ENCODE measurements at regions not wholly inside any gene's neighbourhood (a gene's known extent, or its start where the extent isn't known, plus 50 kb on each side); places are given as distances from the start of the nearest gene placed in this dataset.

- H3K36me3 ChIP-seq (ENCODE audit: low read depth), result no peaks in the 10 kb centered on the region
- no peak overlapping the region for H3K27ac ChIP-seq
- no peaks in the 10 kb centered on the region for H3K9me2 ChIP-seq (ENCODE audit: insufficient read depth)
- no peak overlapping the region for H3K9ac ChIP-seq
- H3F3A ChIP-seq (ENCODE audit: insufficient read depth), result no peaks in the 10 kb centered on the region
- H3K4me1 ChIP-seq (ENCODE audit: insufficient read depth), result no peaks in the 10 kb centered on the region
- H3K4me3 ChIP-seq, result no peak overlapping the region
- in situ Hi-C loops (cut with MboI), result no loop called here
- H3K27me3 ChIP-seq (replicated peaks; ENCODE audit: insufficient read depth), result no peaks in the 10 kb centered on the region
- H2AFZ ChIP-seq, result no peak overlapping the region
- H3K9me3 ChIP-seq (ENCODE audit: low read depth), result no peaks in the 10 kb centered on the region
- 42 to 54% methylated on average over 3 of the region's 3 CpGs for WGBS, 2 experiments (ENCODE audit: low coverage in 1 of 2, low lambda C conversion rate in 2 of 2, missing lambda C conversion rate in 2 of 2)
- TF ChIP-seq EZH2 (IDR thresholded peaks at IDR 0.05; ENCODE audit: insufficient read depth, poor library complexity, severe bottlenecking), result no peak
- no peak for TF ChIP-seq EZH2phosphoT487 (IDR thresholded peaks at IDR 0.05; ENCODE audit: insufficient read depth, low read depth)
- no peak overlapping the region for H3K4me2 ChIP-seq (ENCODE audit: unreplicated experiment)
- no peak for DNase-seq
- no peaks in the 10 kb centered on the region for H4K20me1 ChIP-seq (ENCODE audit: insufficient read depth)
- H3K79me2 ChIP-seq (ENCODE audit: insufficient read depth), result no peaks in the 10 kb centered on the region
Measured at GRCh38 chr18:57231864-57232263, 85.0 kb downstream of the BOD1L2 start.

DNA sequence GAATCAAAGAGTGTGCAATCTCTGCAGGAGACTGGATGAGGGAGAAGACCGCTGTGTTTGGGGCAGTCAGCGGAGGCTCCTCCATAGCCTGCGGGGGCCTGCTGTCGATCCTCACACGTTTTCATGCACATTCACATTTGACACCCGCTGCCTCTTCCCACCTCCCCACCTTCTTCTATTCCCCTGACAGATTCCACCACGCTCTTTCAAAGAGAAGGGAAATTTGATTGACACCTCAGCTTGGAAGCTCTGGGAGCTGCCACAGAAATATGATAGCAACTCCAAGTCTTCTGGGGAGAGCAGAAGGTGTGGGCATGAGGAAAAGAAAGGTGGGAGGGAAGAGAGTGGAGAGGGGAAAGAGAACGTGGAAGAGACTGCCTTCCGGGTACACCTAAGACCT lies 87.5 kb downstream of the BOD1L2 start:
- Histone ChIP-seq H3K27me3 (replicated peaks; ENCODE audit: insufficient read depth) (no peaks in the 10 kb centered on the region), H3F3A (ENCODE audit: insufficient read depth) (no peaks in the 10 kb centered on the region), H3K4me1 (ENCODE audit: insufficient read depth) (no peaks in the 10 kb centered on the region), H3K4me2 (ENCODE audit: unreplicated experiment) (no peak overlapping the region), H3K9me2 (ENCODE audit: insufficient read depth) (no peaks in the 10 kb centered on the region), H3K79me2 (ENCODE audit: insufficient read depth) (no peaks in the 10 kb centered on the region), H3K9me3 (ENCODE audit: low read depth) (no peaks in the 10 kb centered on the region), H3K36me3 (ENCODE audit: low read depth) (no peaks in the 10 kb centered on the region), H3K9ac (no peak overlapping the region), H4K20me1 (ENCODE audit: insufficient read depth) (no peaks in the 10 kb centered on the region), H3K27ac (no peak overlapping the region), H2AFZ (no peak overlapping the region), H3K4me3 (no peak overlapping the region)
- in situ Hi-C loops (cut with MboI), result no loop called here
- TF ChIP-seq EZH2phosphoT487 (IDR thresholded peaks at IDR 0.05; ENCODE audit: insufficient read depth, low read depth) (no peak), EZH2 (IDR thresholded peaks at IDR 0.05; ENCODE audit: insufficient read depth, poor library complexity, severe bottlenecking) (no peak)
- DNase-seq, result no peak
- WGBS, 2 experiments (ENCODE audit: low coverage in 1 of 2, low lambda C conversion rate in 2 of 2, missing lambda C conversion rate in 2 of 2), result 32 to 36% methylated on average over 9 of the region's 9 CpGs

GRCh38 chr18:57241869-57242268 lies 95.0 kb downstream of the BOD1L2 start:
- no peak for TF ChIP-seq EZH2 (IDR thresholded peaks at IDR 0.05; ENCODE audit: insufficient read depth, poor library complexity, severe bottlenecking)
- no peak for TF ChIP-seq EZH2phosphoT487 (IDR thresholded peaks at IDR 0.05; ENCODE audit: insufficient read depth, low read depth)
- H3K9me3 ChIP-seq (ENCODE audit: low read depth), result no peaks in the 10 kb centered on the region
- no peaks in the 10 kb centered on the region for H3K4me1 ChIP-seq (ENCODE audit: insufficient read depth)
- H3K36me3 ChIP-seq (ENCODE audit: low read depth), result no peaks in the 10 kb centered on the region
- 20 to 22% methylated on average over 3 of the region's 3 CpGs for WGBS, 2 experiments (ENCODE audit: low coverage in 1 of 2, low lambda C conversion rate in 2 of 2, missing lambda C conversion rate in 2 of 2)
- no peak for DNase-seq
- no peak overlapping the region for H3K4me3 ChIP-seq
- H3K79me2 ChIP-seq (ENCODE audit: insufficient read depth), result no peaks in the 10 kb centered on the region
- H4K20me1 ChIP-seq (ENCODE audit: insufficient read depth), result no peaks in the 10 kb centered on the region
- no peak overlapping the region for H3K9ac ChIP-seq
- in situ Hi-C loops (cut with MboI), result no loop called here
- no peak overlapping the region for H2AFZ ChIP-seq
- H3F3A ChIP-seq (ENCODE audit: insufficient read depth), result no peaks in the 10 kb centered on the region
- no peak overlapping the region for H3K4me2 ChIP-seq (ENCODE audit: unreplicated experiment)
- no peak overlapping the region for H3K27ac ChIP-seq
- H3K27me3 ChIP-seq (replicated peaks; ENCODE audit: insufficient read depth), result no peaks in the 10 kb centered on the region
- H3K9me2 ChIP-seq (ENCODE audit: insufficient read depth), result no peaks in the 10 kb centered on the region

DNA sequence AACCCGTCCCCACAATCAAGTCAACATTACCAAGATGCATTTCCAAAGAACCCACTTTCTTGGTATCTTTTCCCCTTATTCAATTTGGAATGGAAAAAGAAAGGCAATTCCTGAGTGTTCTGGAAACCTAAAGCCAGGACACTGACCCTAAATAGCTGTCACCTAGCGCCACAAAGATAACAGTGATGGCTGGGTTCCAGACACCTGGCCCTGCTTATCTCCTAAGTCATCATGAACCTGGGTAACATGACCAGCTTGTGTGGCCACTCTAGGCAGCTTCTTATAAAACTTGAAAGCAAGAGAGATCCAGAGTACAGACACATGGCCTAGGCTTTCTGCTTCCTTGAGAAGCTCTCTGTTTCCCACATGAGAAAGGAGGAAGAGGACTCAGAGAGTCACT lies 95.4 kb downstream of the BOD1L2 start:
- DNase-seq, result no peak
- H3K4me3 ChIP-seq, result no peak overlapping the region
- no peaks in the 10 kb centered on the region for H3K9me3 ChIP-seq (ENCODE audit: low read depth)
- WGBS, 2 experiments (ENCODE audit: low coverage in 1 of 2, low lambda C conversion rate in 2 of 2, missing lambda C conversion rate in 2 of 2), result 26% methylated on average over 2 of the region's 2 CpGs
- no peak overlapping the region for H3K27ac ChIP-seq
- H3K4me1 ChIP-seq (ENCODE audit: insufficient read depth), result no peaks in the 10 kb centered on the region
- TF ChIP-seq EZH2 (IDR thresholded peaks at IDR 0.05; ENCODE audit: insufficient read depth, poor library complexity, severe bottlenecking) (no peak), EZH2phosphoT487 (IDR thresholded peaks at IDR 0.05; ENCODE audit: insufficient read depth, low read depth) (no peak)
- H3K9me2 ChIP-seq (ENCODE audit: insufficient read depth), result no peaks in the 10 kb centered on the region
- H3K9ac ChIP-seq, result no peak overlapping the region
- in situ Hi-C loops (cut with MboI), result no loop called here
- no peaks in the 10 kb centered on the region for H3F3A ChIP-seq (ENCODE audit: insufficient read depth)
- H4K20me1 ChIP-seq (ENCODE audit: insufficient read depth), result no peaks in the 10 kb centered on the region
- H3K4me2 ChIP-seq (ENCODE audit: unreplicated experiment), result no peak overlapping the region
- no peaks in the 10 kb centered on the region for H3K36me3 ChIP-seq (ENCODE audit: low read depth)
- no peak overlapping the region for H2AFZ ChIP-seq
- H3K79me2 ChIP-seq (ENCODE audit: insufficient read depth), result no peaks in the 10 kb centered on the region
- H3K27me3 ChIP-seq (replicated peaks; ENCODE audit: insufficient read depth), result no peaks in the 10 kb centered on the region

DNA sequence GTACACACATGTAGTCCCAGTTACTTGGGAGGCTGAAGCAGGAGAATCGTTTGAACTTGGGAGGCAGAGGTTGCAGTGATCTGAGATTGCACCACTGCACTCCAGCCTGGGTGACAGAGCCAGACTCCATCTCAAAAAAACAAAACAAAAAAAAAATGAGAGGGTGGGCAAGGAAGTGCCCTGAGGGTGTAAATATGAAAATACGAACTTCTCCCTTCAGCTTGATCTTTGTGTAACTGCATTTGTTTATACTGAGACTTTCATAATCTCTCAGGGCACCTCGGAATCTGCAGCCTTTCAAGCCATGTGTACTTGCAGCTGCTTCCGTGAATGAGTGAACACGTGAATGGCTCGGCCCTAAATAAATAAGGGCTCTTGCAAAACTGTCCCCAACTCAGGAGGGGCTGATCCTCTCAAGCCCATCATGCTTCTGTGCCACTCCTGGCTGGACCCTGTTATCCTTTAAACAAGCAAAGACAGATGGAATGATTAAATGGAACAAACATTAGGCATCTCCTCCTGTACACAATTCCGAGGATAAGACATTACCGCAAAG lies 96.8 kb downstream of the BOD1L2 start:
- H3K4me3 ChIP-seq, result no peak overlapping the region
- H3K9ac ChIP-seq, result no peak overlapping the region
- WGBS, 2 experiments (ENCODE audit: low coverage in 1 of 2, low lambda C conversion rate in 2 of 2, missing lambda C conversion rate in 2 of 2), result 40 to 51% methylated on average over 8 of the region's 8 CpGs
- H3K4me1 ChIP-seq (ENCODE audit: insufficient read depth), result no peaks in the 10 kb centered on the region
- no peaks in the 10 kb centered on the region for H3F3A ChIP-seq (ENCODE audit: insufficient read depth)
- H3K9me2 ChIP-seq (ENCODE audit: insufficient read depth), result no peaks in the 10 kb centered on the region
- H3K36me3 ChIP-seq (ENCODE audit: low read depth), result no peaks in the 10 kb centered on the region
- DNase-seq, result no peak
- no peak overlapping the region for H3K4me2 ChIP-seq (ENCODE audit: unreplicated experiment)
- H3K79me2 ChIP-seq (ENCODE audit: insufficient read depth), result no peaks in the 10 kb centered on the region
- no peaks in the 10 kb centered on the region for H3K27me3 ChIP-seq (replicated peaks; ENCODE audit: insufficient read depth)
- H3K9me3 ChIP-seq (ENCODE audit: low read depth), result no peaks in the 10 kb centered on the region
- no peak overlapping the region for H3K27ac ChIP-seq
- TF ChIP-seq EZH2phosphoT487 (IDR thresholded peaks at IDR 0.05; ENCODE audit: insufficient read depth, low read depth), result no peak
- TF ChIP-seq EZH2 (IDR thresholded peaks at IDR 0.05; ENCODE audit: insufficient read depth, poor library complexity, severe bottlenecking), result no peak
- no peaks in the 10 kb centered on the region for H4K20me1 ChIP-seq (ENCODE audit: insufficient read depth)
- no peak overlapping the region for H2AFZ ChIP-seq
- in situ Hi-C loops (cut with MboI), result no loop called here

All from GM23248 (cell line).